Mucosa of descending colon (tissue), 3 donors: ENCODE measurements at regions not wholly inside any gene's neighbourhood (a gene's known extent, or its start where the extent isn't known, plus 50 kb on each side); places are given as distances from the start of the nearest gene placed in this dataset.

Experiments used
- ATAC-seq: fragments of 200-7000 bp; cut with Tn5 transposase; one replicate; pipeline ENCODE4 v1.9.1; 2020; ENCODE audit warnings: mild to moderate bottlenecking, moderate library complexity
- DNase-seq, 3 donors: peaks; one replicate each; pipeline ENCODE4 v3.0.0-alpha.2; 2020
- H3K36me3 ChIP-seq: fragments of 200-600 bp; one replicate; pipeline ENCODE4 v1.8.0; 2021; ENCODE audit warnings: low read depth, mild to moderate bottlenecking
- H3K4me1 ChIP-seq: fragments of 200-600 bp; one replicate; pipeline ENCODE4 v1.8.0; 2021; ENCODE audit warnings: low read depth, mild to moderate bottlenecking
- H3K4me3 ChIP-seq: fragments of 200-600 bp; one replicate; pipeline ENCODE4 v1.8.0; 2021; ENCODE audit warnings: mild to moderate bottlenecking
- H3K9me3 ChIP-seq: fragments of 200-600 bp; one replicate; pipeline ENCODE4 v1.8.0; 2021; ENCODE audit warnings: mild to moderate bottlenecking
- intact Hi-C, 2 donors: fragments of 100-400 bp; cut with DNase I in 1 of 2; cut with micrococcal nuclease in 1 of 2; formaldehyde crosslinking; loops; one replicate each; pipeline versions ENCODE4 v1.11.0 to v1.11.1; 2022; cut with DNase I, micrococcal nuclease
- TF ChIP-seq, protein P1 (sequence below): fragments of 200-600 bp; IDR thresholded peaks from one replicate; pipeline ENCODE4 v1.8.0; 2022; ENCODE audit warnings: antibody characterized with exemption, mild to moderate bottlenecking
- donor health status: DM: no; HTN: no; CAD: no; lungs with moderate emphysema.
- donor health status: DM: no; HTN: no; CAD: no.
- donor health status: DM: no; HTN: yes; CAD: no.

DNA sequence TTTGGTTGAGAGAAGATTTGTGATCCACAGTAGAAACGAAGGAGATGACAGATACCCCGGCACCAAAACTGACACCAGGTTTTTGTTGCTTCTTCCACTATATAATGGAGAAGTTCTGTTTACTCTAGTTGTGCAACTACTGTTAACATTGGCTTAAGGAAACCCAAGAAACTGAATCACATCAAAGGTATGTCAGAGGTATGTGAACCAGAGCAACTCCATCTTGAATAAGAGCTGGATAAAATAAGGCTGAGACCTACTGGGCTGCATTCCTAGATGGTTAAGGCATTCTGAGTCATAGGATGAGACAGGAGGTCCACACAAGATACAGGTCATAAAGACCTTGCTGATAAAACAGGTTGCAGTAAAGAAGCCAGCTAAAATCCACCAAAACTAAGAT is 173.7 kb upstream of the CAMK1G start:
- H3K4me1 ChIP-seq, result no peaks in the 10 kb centered on the region
- DNase-seq (no peak), ATAC-seq (no peak)
- no peak overlapping the region for H3K4me3 ChIP-seq
- TF ChIP-seq, protein P1, sequence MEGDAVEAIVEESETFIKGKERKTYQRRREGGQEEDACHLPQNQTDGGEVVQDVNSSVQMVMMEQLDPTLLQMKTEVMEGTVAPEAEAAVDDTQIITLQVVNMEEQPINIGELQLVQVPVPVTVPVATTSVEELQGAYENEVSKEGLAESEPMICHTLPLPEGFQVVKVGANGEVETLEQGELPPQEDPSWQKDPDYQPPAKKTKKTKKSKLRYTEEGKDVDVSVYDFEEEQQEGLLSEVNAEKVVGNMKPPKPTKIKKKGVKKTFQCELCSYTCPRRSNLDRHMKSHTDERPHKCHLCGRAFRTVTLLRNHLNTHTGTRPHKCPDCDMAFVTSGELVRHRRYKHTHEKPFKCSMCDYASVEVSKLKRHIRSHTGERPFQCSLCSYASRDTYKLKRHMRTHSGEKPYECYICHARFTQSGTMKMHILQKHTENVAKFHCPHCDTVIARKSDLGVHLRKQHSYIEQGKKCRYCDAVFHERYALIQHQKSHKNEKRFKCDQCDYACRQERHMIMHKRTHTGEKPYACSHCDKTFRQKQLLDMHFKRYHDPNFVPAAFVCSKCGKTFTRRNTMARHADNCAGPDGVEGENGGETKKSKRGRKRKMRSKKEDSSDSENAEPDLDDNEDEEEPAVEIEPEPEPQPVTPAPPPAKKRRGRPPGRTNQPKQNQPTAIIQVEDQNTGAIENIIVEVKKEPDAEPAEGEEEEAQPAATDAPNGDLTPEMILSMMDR, result no peak
- H3K9me3 ChIP-seq, result no peaks in the 10 kb centered on the region
- H3K36me3 ChIP-seq, result no peaks in the 10 kb centered on the region
- intact Hi-C loops, result no loop called here

DNA sequence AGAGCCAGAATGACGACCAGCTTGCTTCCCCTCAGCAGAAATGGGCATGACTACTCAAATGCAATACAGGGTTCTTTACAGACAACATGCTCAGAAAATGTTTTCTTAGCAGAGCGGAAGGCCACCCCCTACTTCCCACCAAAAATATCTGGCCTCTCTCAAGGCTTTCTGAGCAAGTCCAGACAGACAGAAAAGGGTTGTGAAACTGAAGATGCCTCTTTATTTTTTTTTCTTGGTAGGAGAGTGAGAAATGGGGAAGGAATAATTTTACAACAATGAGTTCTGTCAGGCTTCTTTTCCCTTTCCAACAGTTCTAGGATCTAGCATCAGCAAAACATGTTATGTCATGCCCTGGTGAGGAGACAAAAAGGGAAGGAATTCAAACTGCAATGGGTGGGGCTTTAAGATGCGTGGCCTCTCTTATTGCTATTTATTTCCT is 172.0 kb upstream of the CAMK1G start:
- no peaks in the 10 kb centered on the region for H3K9me3 ChIP-seq
- no peak for DNase-seq
- intact Hi-C loops, result no loop called here
- peak; percentile 25 for ATAC-seq
- no peaks in the 10 kb centered on the region for H3K4me1 ChIP-seq
- no peak overlapping the region for H3K4me3 ChIP-seq
- TF ChIP-seq, protein P1, result no peak
- no peaks in the 10 kb centered on the region for H3K36me3 ChIP-seq

DNA sequence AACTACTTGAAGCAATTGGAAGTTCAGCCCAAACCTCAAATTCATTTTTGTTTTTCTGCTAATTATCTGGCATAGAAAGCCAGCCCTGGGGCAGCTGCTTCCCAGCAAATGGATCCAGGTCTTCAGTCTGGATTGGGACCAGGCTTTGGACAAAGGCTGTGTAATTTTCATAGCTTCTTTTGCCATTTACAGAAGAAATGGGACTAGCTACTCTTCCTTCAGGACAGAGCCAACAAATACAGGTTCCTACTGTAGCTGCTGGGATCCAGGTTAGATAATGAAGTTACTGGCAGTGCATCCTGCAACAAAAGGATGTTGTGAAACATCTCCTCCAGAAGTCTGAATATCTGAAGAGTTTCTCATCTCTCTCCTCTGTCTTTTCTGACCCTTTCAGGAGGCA is 171.5 kb upstream of the CAMK1G start:
- intact Hi-C loops, result no loop called here
- ATAC-seq, result no peak

DNA sequence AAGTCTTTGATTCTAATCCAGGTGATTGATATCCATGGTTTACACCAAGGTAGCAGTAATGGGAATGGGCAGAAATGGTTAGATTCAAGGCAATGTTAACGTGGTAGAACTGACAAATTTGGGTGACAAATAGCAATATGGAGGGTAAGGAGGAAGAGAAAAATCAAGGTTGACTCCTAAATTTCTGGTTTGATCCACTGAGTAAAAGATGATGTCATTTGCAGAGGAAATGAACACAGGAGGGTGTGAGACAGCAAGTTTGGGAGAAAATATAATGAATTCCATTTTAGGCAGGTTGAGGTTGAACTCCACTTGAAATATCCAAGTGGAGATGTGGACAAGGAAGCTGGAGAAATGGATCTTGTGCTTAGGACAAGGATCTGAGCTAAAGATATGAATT is 170.9 kb upstream of the CAMK1G start:
- TF ChIP-seq, protein P1, result no peak
- DNase-seq (no peak), ATAC-seq (no peak)
- intact Hi-C loops, result no loop called here
- no peaks in the 10 kb centered on the region for H3K36me3 ChIP-seq
- no peak overlapping the region for H3K4me3 ChIP-seq
- no peaks in the 10 kb centered on the region for H3K9me3 ChIP-seq
- H3K4me1 ChIP-seq, result no peaks in the 10 kb centered on the region

More for the DNA sequence above, 171.5 kb upstream of the CAMK1G start:
- no peaks in the 10 kb centered on the region for H3K9me3 ChIP-seq
- no peak for DNase-seq
- TF ChIP-seq, protein P1, result no peak
- H3K4me1 ChIP-seq, result no peaks in the 10 kb centered on the region
- no peaks in the 10 kb centered on the region for H3K36me3 ChIP-seq
- H3K4me3 ChIP-seq, result no peak overlapping the region

DNA sequence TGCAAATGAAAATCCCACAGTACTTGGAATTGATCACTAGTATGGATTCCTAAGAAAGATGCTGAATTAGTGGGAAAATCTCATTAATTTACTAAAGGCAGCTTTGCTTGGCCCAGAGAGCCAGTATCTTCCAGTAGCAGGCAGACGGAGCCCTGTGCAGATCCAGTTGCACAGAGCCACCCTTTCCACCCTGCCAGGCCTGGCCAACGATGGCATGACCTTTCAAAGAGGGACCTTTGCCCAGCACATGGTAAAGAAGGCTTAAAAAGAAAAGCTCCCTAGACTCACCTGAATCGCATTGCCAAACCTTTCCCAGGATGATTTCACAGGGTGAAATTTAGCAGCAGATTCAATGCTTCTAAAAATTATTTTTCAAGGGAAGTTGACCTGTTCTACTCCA is 170.5 kb upstream of the CAMK1G start:
- H3K9me3 ChIP-seq, result no peaks in the 10 kb centered on the region
- no peak overlapping the region for H3K4me3 ChIP-seq
- H3K4me1 ChIP-seq, result no peaks in the 10 kb centered on the region
- intact Hi-C loops, result no loop called here
- DNase-seq (no peak), ATAC-seq (no peak)
- no peaks in the 10 kb centered on the region for H3K36me3 ChIP-seq
- TF ChIP-seq, protein P1, result no peak

DNA sequence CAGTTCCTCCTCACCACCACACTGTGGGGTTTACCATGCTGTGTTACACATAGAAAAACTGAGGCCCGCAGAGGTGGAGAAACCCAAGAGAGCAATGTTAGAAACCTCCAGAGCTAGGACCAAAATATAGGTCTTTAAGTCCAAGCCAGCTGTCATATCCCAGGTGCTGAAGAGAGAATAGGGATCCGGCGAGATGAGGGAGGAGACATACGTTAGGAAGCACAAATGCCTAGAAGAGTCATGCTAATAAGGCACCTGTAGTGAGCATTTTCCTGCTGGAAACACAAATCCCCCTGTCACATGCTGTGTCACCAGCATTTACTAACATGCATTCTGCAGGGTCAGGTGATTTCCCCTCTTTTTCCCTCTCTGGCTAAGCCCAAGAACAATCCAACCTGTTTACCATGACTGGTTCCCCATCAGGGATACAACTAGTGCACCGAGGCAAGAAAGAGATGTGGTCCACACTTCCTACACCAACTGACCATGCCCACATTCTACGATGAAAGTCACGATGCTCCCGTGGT is 168.6 kb upstream of the CAMK1G start:
- TF ChIP-seq, protein P1, result no peak
- Histone ChIP-seq H3K4me3 (no peak overlapping the region), H3K4me1 (no peaks in the 10 kb centered on the region), H3K9me3 (no peaks in the 10 kb centered on the region), H3K36me3 (no peaks in the 10 kb centered on the region)
- ATAC-seq (no peak), DNase-seq (no peak)
- intact Hi-C loops, result no loop called here
